ENCODE measurements at regions not wholly inside any gene's neighbourhood (a gene's known extent, or its start where the extent isn't known, plus 50 kb on each side); places are given as distances from the start of the nearest gene placed in this dataset.

DNA sequence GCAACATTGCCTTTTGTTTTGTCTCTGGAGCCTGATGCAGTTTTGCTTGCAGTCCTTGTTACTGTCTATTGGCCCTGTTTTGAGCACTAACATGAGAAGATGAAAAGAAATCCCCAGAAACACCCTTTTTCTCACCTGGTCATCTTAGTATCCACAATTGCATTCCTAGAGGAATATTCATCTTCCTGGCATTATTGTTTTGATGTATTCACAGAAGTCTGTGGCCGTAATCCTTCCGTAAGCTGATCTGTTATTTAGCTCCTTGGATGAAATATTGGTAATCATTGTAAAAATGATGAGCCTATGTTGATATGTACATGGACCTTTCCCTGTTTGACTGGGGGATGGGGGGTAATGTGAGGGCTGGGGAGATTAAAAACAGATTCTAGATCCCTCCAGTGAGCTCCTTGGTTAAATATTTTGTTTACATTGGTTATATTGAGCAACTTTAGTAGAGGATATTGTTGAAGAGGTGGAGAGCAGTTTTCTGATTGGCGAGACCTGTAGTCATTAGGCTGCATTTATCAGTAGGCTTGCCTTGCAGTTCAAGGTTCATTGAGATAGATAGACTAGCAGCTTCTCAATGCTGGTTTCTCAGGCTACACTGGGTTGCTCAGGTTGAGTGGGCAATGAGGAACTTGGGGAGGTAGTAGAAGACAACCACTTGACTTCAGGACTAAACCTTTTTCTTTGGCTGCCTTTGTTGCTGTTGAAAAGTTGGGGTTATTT is 117.5 kb downstream of the MACIR start:
- no peaks in the 10 kb centered on the region for H3K4me1 ChIP-seq
- intact Hi-C loops (cut with DNase I): no loop called here
- DNase-seq (ENCODE audit: low spot score in 2 of 2): no peak
- H3K27ac ChIP-seq: no peak overlapping the region
- H3K36me3 ChIP-seq: no peaks in the 10 kb centered on the region
- H3K27me3 ChIP-seq: no peaks in the 10 kb centered on the region
- TF ChIP-seq, protein P1, sequence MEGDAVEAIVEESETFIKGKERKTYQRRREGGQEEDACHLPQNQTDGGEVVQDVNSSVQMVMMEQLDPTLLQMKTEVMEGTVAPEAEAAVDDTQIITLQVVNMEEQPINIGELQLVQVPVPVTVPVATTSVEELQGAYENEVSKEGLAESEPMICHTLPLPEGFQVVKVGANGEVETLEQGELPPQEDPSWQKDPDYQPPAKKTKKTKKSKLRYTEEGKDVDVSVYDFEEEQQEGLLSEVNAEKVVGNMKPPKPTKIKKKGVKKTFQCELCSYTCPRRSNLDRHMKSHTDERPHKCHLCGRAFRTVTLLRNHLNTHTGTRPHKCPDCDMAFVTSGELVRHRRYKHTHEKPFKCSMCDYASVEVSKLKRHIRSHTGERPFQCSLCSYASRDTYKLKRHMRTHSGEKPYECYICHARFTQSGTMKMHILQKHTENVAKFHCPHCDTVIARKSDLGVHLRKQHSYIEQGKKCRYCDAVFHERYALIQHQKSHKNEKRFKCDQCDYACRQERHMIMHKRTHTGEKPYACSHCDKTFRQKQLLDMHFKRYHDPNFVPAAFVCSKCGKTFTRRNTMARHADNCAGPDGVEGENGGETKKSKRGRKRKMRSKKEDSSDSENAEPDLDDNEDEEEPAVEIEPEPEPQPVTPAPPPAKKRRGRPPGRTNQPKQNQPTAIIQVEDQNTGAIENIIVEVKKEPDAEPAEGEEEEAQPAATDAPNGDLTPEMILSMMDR (IDR thresholded peaks at IDR 0.05): no peak
- H3K4me3 ChIP-seq: no peak overlapping the region
- no peaks in the 10 kb centered on the region for H3K9me3 ChIP-seq

DNA sequence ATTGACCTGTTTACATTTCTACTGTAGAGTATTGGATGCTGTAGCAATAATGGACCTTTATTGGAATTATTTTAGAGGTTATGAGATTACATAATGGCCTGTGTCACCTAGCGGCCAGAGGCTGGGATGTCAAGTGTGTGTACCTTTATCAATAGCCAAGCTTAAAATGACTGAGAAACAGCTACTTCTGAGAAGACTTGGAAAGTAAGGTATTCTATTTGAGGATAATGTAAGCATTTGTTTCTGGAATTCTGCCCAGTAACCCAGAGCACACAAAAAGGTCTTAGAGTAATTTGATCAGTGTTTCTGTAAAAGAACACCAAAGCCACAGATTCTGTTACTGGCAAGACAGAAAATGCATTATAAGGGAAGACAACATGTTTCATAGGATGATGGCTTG is 116.8 kb downstream of the MACIR start:
- no peaks in the 10 kb centered on the region for H3K36me3 ChIP-seq
- H3K27me3 ChIP-seq: no peaks in the 10 kb centered on the region
- no peak for DNase-seq (ENCODE audit: low spot score in 2 of 2)
- H3K4me3 ChIP-seq: no peak overlapping the region
- TF ChIP-seq, protein P1 (IDR thresholded peaks at IDR 0.05): no peak
- H3K4me1 ChIP-seq: no peaks in the 10 kb centered on the region
- H3K27ac ChIP-seq: no peak overlapping the region
- intact Hi-C loops (cut with DNase I): no loop called here
- H3K9me3 ChIP-seq: no peaks in the 10 kb centered on the region

DNA sequence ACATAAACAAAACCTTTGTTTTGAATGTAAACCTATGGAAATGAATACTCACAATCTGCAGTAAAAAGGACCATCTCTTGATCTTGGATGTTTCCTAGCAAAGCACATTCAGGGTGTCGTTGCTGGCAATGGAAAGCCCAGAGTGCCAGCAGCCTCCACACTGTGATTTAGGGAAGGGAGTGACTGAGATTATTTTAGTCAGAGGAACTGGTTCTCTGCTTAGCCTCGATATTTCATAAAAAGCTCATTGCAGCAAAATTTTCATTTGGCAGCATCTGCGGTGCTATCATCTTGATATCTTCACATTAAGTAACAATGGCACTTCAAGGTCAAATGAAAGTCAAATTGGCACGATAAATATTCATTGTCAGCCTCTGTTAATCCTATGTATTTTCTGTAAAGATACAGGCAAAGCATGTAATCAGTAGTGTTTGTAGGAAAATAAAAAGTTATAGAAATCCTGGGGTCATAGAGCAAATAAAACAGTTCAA is 116.0 kb downstream of the MACIR start:
- TF ChIP-seq, protein P1 (IDR thresholded peaks at IDR 0.05): no peak

DNA sequence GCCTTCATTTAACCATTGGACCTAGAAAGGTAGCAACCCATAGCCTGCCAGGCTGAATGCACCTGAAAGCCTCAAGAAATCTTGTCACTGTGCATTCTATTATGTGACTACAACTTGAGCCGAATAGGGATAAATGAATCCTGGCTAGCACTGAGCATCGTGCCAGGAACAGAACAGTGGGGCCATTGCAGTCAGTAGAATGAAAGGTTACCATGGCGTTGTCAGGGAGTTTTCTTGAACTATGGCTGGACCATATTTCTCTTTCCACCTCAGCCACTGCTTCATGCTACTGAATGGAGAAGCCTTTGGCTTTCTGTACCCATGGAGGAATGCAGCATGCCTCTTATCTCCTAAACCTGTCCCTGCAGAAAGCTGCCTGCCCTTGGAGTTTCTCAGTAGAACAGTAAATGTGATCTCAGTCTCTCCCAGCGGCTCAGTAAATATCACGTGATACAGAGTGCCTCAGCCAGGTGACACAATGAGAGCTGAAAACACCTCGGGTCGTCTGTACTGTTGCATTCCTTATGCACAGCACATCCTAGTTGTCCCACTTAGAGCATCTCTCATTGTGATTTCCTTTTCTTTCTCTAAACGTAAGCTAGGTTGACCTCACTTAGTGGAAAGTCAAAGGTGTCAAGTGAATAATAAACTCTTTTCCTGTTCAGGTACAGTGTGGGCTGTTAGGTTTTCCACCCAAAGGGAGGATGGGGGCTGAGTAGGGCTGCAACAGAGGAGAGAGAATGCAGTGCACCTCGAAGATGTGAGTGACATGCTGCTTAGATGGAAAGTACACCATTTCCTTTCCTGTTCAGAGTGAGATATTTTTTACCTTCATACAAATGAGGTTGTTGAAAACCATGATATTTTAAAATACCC is 115.3 kb downstream of the MACIR start:
- TF ChIP-seq, protein P1 (IDR thresholded peaks at IDR 0.05): no peak
- no peaks in the 10 kb centered on the region for H3K36me3 ChIP-seq
- DNase-seq (ENCODE audit: low spot score in 2 of 2): no peak
- no peak overlapping the region for H3K4me3 ChIP-seq
- H3K4me1 ChIP-seq: no peaks in the 10 kb centered on the region
- no peak overlapping the region for H3K27ac ChIP-seq
- H3K27me3 ChIP-seq: no peaks in the 10 kb centered on the region
- H3K9me3 ChIP-seq: no peaks in the 10 kb centered on the region
- intact Hi-C loops (cut with DNase I): no loop called here

More for the DNA sequence above, 116.0 kb downstream of the MACIR start:
- intact Hi-C loops (cut with DNase I): no loop called here
- no peak overlapping the region for H3K4me3 ChIP-seq
- no peaks in the 10 kb centered on the region for H3K27me3 ChIP-seq
- no peak overlapping the region for H3K27ac ChIP-seq
- DNase-seq (ENCODE audit: low spot score in 2 of 2): no peak
- no peaks in the 10 kb centered on the region for H3K36me3 ChIP-seq
- no peaks in the 10 kb centered on the region for H3K9me3 ChIP-seq
- no peaks in the 10 kb centered on the region for H3K4me1 ChIP-seq

DNA sequence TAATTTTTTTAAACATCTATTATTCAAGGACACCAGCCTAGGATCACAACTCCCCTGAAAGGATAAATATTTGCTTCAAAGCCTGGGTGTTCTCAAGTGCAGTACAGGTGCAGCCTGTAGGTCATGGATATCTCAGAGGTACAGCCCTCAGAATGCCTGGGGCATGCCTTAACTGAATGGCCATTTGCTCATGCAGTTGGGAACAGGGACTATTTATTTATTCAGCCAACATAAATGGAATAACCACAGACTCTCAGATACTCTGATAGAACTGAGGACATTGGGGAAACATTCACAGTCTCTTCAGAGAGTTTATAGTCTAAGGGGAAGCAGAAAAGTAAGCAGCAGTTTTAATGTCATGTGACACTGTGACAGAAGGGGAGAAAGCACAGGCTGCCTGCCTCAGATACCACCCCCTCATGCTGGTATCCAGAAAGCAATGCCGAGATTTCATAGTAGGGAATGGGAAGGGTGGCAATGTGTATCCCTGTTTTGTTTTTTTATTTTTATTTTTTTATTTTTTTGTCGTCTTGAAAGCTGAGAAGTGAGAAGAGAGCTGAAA is 112.6 kb downstream of the MACIR start:
- Histone ChIP-seq H3K27me3 (no peaks in the 10 kb centered on the region), H3K36me3 (no peaks in the 10 kb centered on the region), H3K4me3 (no peak overlapping the region), H3K27ac (no peak overlapping the region), H3K9me3 (no peaks in the 10 kb centered on the region), H3K4me1 (no peaks in the 10 kb centered on the region)
- intact Hi-C loops (cut with DNase I): no loop called here
- TF ChIP-seq, protein P1 (IDR thresholded peaks at IDR 0.05): no peak
- DNase-seq (ENCODE audit: low spot score in 2 of 2): no peak
